CD4-positive, alpha-beta T cell (primary cell): ENCODE measurements at regions not wholly inside any gene's neighbourhood (a gene's known extent, or its start where the extent isn't known, plus 50 kb on each side); places are given as distances from the start of the nearest gene placed in this dataset.

Experiments
- ATAC-seq: fragments of 200-7000 bp; cut with Tn5 transposase; one replicate; pipeline ENCODE4 v1.10.0; 2022; ENCODE audit warnings: mild to moderate bottlenecking; ENCODE audit not compliant: poor library complexity
- CTCF ChIA-PET: fragments of 350-600 bp; sonication (Branson Sonifier 250); formaldehyde crosslinking; loops from one replicate; lab custom pipeline; 2021; ENCODE audit warnings: antibody characterized with exemption, inconsistent platforms; lab: Charles Lee
- POLR2A ChIA-PET: fragments of 350-600 bp; sonication (Branson Sonifier 250); formaldehyde crosslinking; loops from one replicate; lab custom pipeline; 2021; ENCODE audit warnings: antibody characterized with exemption, inconsistent platforms; lab: Charles Lee
- DNase-seq, 14 experiments: peaks; one replicate each; pipeline ENCODE4 v3.0.0-alpha.2; 2013 to 2020; ENCODE audit warnings: mixed read lengths in 2 of 14
- H3K27ac ChIP-seq, 2 donors: one replicate each; pipeline versions ENCODE4 v1.5.1 to v1.7.0; 2013; ENCODE audit warnings: low read length in 2 of 2, low read depth in 1 of 2, mild to moderate bottlenecking in 1 of 2
- H3K27me3 ChIP-seq, 2 experiments: 1 replicate in 1 of 2; 2 replicates in 1 of 2; pipeline versions ENCODE4 v1.6.1 to v1.7.0; 2013; ENCODE audit warnings: low read length in 2 of 2, control low read depth in 1 of 2, mild to moderate bottlenecking in 1 of 2, moderate library complexity in 1 of 2; ENCODE audit not compliant: insufficient read depth in 2 of 2, control insufficient read depth in 1 of 2
- H3K36me3 ChIP-seq: one replicate; pipeline ENCODE4 v1.6.1; 2013; ENCODE audit warnings: low read length, control low read depth; ENCODE audit not compliant: insufficient read depth
- H3K4me1 ChIP-seq: one replicate; pipeline ENCODE4 v1.6.1; 2013; ENCODE audit warnings: low read length, control low read depth; ENCODE audit not compliant: insufficient read depth
- H3K4me3 ChIP-seq: one replicate; pipeline ENCODE4 v1.5.1; 2013; ENCODE audit warnings: mild to moderate bottlenecking, low read length, moderate library complexity
- H3K9me3 ChIP-seq, 2 experiments: 1 replicate in 1 of 2; 2 replicates in 1 of 2; pipeline versions ENCODE4 v1.6.1 to v1.7.0; 2013; ENCODE audit warnings: low read length in 2 of 2, mild to moderate bottlenecking in 2 of 2, control low read depth in 1 of 2, moderate library complexity in 1 of 2; ENCODE audit not compliant: control insufficient read depth in 1 of 2, insufficient read depth in 1 of 2
- H3K27ac Mint-ChIP-seq: one replicate; pipeline ENCODE4 v1.8.0; 2020; ENCODE audit warnings: mixed read lengths
- H3K27me3 Mint-ChIP-seq: one replicate; pipeline ENCODE4 v1.8.0; 2021; ENCODE audit warnings: mixed read lengths
- H3K36me3 Mint-ChIP-seq: one replicate; pipeline ENCODE4 v1.8.0; 2021; ENCODE audit warnings: low read depth, mixed read lengths
- H3K4me1 Mint-ChIP-seq: one replicate; pipeline ENCODE4 v1.8.0; 2021; ENCODE audit warnings: low read depth, mixed read lengths
- H3K4me3 Mint-ChIP-seq: one replicate; pipeline ENCODE4 v1.8.0; 2020; ENCODE audit warnings: mild to moderate bottlenecking, mixed read lengths
- H3K9me3 Mint-ChIP-seq: one replicate; pipeline ENCODE4 v1.8.0; 2020; ENCODE audit warnings: mixed read lengths
- CTCF ChIP-seq: fragments of 200-600 bp; IDR thresholded peaks from one replicate; pipeline ENCODE4 v1.8.0; 2022; ENCODE audit warnings: antibody characterized with exemption, mild to moderate bottlenecking
- intact Hi-C, 2 experiments: fragments of 100-400 bp; cut with DNase I in 1 of 2; cut with micrococcal nuclease in 1 of 2; formaldehyde crosslinking; loops; one replicate each; pipeline versions ENCODE4 v1.15.1 to v1.9.0; 2023 to 2025; cut with DNase I, micrococcal nuclease

GRCh38 chr9:91481972-91482371, 58.3 kb upstream of the NFIL3 start:
- no peak overlapping the region for H3K27ac ChIP-seq
- ATAC-seq (no peak), DNase-seq (no peak)
- no peaks in the 10 kb centered on the region for H3K4me1 ChIP-seq
- Mint-ChIP-seq H3K4me3 (no peak overlapping the region), H3K9me3 (no peaks in the 10 kb centered on the region), H3K36me3 (no peaks in the 10 kb centered on the region), H3K4me1 (no peaks in the 10 kb centered on the region), H3K27me3 (peaks cover 40% of the 10 kb centered on the region), H3K27ac (no peak overlapping the region)
- intact Hi-C loops: no loop called here
- no peaks in the 10 kb centered on the region for H3K9me3 ChIP-seq
- ChIA-PET CTCF (no interaction called here), POLR2A (no interaction called here)
- no peak for TF ChIP-seq CTCF
- H3K4me3 ChIP-seq: no peak overlapping the region
- H3K27me3 ChIP-seq: peaks cover 5 to 13% of the 10 kb centered on the region in 2 experiments
- no peaks in the 10 kb centered on the region for H3K36me3 ChIP-seq

- peaks cover 68% of the 10 kb centered on the region for H3K27me3 Mint-ChIP-seq
- Histone ChIP-seq H3K9me3 (peaks cover 0 to 9% of the 10 kb centered on the region in 2 experiments), H3K27me3 (peaks cover 14 to 32% of the 10 kb centered on the region in 2 experiments), H3K4me1 (no peaks in the 10 kb centered on the region), H3K4me3 (no peak overlapping the region), H3K27ac (no peak overlapping the region), H3K36me3 (no peaks in the 10 kb centered on the region)
- no peaks in the 10 kb centered on the region for H3K36me3 Mint-ChIP-seq
- ATAC-seq: no peak
- no peak overlapping the region for H3K4me3 Mint-ChIP-seq
- no peak for DNase-seq
- no peaks in the 10 kb centered on the region for H3K4me1 Mint-ChIP-seq
- H3K9me3 Mint-ChIP-seq: peaks cover 2% of the 10 kb centered on the region
- no peak for TF ChIP-seq CTCF
- H3K27ac Mint-ChIP-seq: no peak overlapping the region
- intact Hi-C loops: no loop called here
- ChIA-PET POLR2A (no interaction called here), CTCF (no interaction called here)
Measured at GRCh38 chr9:91477106-91477505, 53.5 kb upstream of the NFIL3 start.

GRCh38 chr9:91474656-91475055, 51.0 kb upstream of the NFIL3 start:
- H3K4me3 ChIP-seq: no peak overlapping the region
- H3K27me3 Mint-ChIP-seq: peaks cover 69% of the 10 kb centered on the region
- H3K9me3 Mint-ChIP-seq: peaks cover 5% of the 10 kb centered on the region
- H3K4me1 Mint-ChIP-seq: no peaks in the 10 kb centered on the region
- no peak for TF ChIP-seq CTCF
- no peaks in the 10 kb centered on the region for H3K36me3 ChIP-seq
- ATAC-seq: no peak
- no peak for DNase-seq
- peaks cover 0 to 9% of the 10 kb centered on the region in 2 experiments for H3K9me3 ChIP-seq
- CTCF ChIA-PET: no interaction called here
- no peak overlapping the region for H3K27ac Mint-ChIP-seq
- H3K4me3 Mint-ChIP-seq: no peak overlapping the region
- no peak overlapping the region for H3K27ac ChIP-seq
- POLR2A ChIA-PET: no interaction called here
- intact Hi-C loops: no loop called here
- H3K27me3 ChIP-seq: peaks cover 14 to 25% of the 10 kb centered on the region in 2 experiments
- H3K4me1 ChIP-seq: no peaks in the 10 kb centered on the region
- no peaks in the 10 kb centered on the region for H3K36me3 Mint-ChIP-seq
